SK-N-MC (cell line): ENCODE measurements at regions not wholly inside any gene's neighbourhood (a gene's known extent, or its start where the extent isn't known, plus 50 kb on each side); places are given as distances from the start of the nearest gene placed in this dataset.

Source experiments
- EZH2 ChIP-seq: fragments of 200-600 bp; sonication (generic); IDR thresholded peaks from one replicate; pipeline ENCODE4 v1.6.1; 2017; ENCODE audit warnings: antibody characterized with exemption
- POLR2AphosphoS5 ChIP-seq: IDR thresholded peaks from 2 replicates; pipeline ENCODE4 v1.6.1; 2012; ENCODE audit warnings: mild to moderate bottlenecking, low read depth, low read length, borderline replicate concordance

DNA sequence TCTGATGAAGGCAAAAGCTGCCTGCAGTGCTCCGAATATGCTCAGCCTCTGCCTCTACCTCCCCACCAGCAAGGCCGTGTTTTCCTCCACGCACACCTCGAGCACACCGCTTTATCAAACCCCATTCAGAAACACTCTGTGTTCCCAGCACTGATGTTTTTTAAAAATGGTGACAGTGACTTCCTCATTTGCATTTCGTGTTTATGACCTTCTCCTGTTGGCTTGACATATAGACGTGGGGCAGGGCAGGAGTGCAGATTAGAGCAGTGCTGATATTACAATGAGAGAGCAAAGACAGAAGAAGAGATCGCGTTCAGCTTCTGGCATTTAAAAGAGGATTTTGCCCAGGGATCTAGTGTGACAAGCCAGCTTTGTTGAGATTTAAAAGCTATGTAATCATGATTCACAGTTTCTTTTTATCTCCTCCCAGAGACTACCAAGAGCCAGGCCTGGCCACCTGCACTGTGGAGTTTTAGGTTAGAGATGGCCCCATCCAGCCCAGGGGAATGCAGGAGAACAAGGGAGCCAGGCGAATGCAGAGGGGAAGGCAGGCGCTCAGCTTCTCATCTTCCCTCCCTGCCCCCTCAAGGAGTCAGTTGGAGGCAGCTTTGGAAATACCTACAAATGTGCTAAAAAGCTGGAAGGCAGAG is 61.5 kb upstream of the NEDD4L start:
- no peak for TF ChIP-seq POLR2AphosphoS5
- TF ChIP-seq EZH2, result no peak
